HL-60 (cell line): ENCODE measurements at regions not wholly inside any gene's neighbourhood (a gene's known extent, or its start where the extent isn't known, plus 50 kb on each side); places are given as distances from the start of the nearest gene placed in this dataset.

Source experiments
- CTCF ChIP-seq: IDR thresholded peaks from one replicate; pipeline ENCODE4 v1.5.1; 2011; ENCODE audit warnings: low read length, control low read depth, inconsistent platforms; ENCODE audit not compliant: insufficient read depth
- POLR2AphosphoS5 ChIP-seq: IDR thresholded peaks from 2 replicates; pipeline ENCODE4 v1.6.1; 2012; ENCODE audit warnings: low read depth
- REST ChIP-seq: IDR thresholded peaks from 2 replicates; pipeline ENCODE4 v1.6.1; 2012; ENCODE audit warnings: low read depth; ENCODE audit not compliant: insufficient replicate concordance

- TF ChIP-seq CTCF = no peak
- no peak for TF ChIP-seq POLR2AphosphoS5
- TF ChIP-seq REST = no peak
These were observed 904.1 kb downstream of the NLGN4X start for GRCh38 chrX:5324546-5324945.
